H9 (cell line): ENCODE measurements at regions not wholly inside any gene's neighbourhood (a gene's known extent, or its start where the extent isn't known, plus 50 kb on each side); places are given as distances from the start of the nearest gene placed in this dataset.

Source experiments
- DNase-seq: peaks from one replicate; pipeline ENCODE4 v3.0.0-alpha.2; 2017
- H2AFZ ChIP-seq: one replicate; pipeline ENCODE4 v1.6.1; 2013; ENCODE audit warnings: mild to moderate bottlenecking, low read length, control low read depth, moderate library complexity
- H2AK5ac ChIP-seq: 2 replicates; pipeline ENCODE4 v1.6.1; 2013; ENCODE audit warnings: low read length, control low read depth, mixed read lengths; ENCODE audit not compliant: insufficient read length
- H2BK120ac ChIP-seq: one replicate; pipeline ENCODE4 v1.6.1; 2013; ENCODE audit warnings: low read depth, mild to moderate bottlenecking, low read length, control low read depth, inconsistent platforms; ENCODE audit not compliant: poor library complexity, severe bottlenecking
- H2BK12ac ChIP-seq: 2 replicates; pipeline ENCODE4 v1.6.1; 2013; ENCODE audit warnings: low read length, control low read depth, mixed read lengths, low read depth; ENCODE audit not compliant: insufficient read length
- H2BK15ac ChIP-seq: 2 replicates; pipeline ENCODE4 v1.6.1; 2013; ENCODE audit warnings: low read depth, low read length, control low read depth
- H2BK20ac ChIP-seq: one replicate; pipeline ENCODE4 v1.6.1; 2013; ENCODE audit warnings: low read depth, mild to moderate bottlenecking, low read length, control low read depth, inconsistent platforms; ENCODE audit not compliant: poor library complexity, severe bottlenecking
- H2BK5ac ChIP-seq: 2 replicates; pipeline ENCODE4 v1.6.1; 2013; ENCODE audit warnings: low read length, control low read depth, mixed read lengths; ENCODE audit not compliant: insufficient read length
- H3K14ac ChIP-seq: 2 replicates; pipeline ENCODE4 v1.6.1; 2013; ENCODE audit warnings: low read length, control low read depth; ENCODE audit not compliant: insufficient read depth
- H3K18ac ChIP-seq: 2 replicates; pipeline ENCODE4 v1.6.1; 2013; ENCODE audit warnings: low read depth, mild to moderate bottlenecking, mixed read lengths, low read length, control low read depth; ENCODE audit not compliant: insufficient read length
- H3K23ac ChIP-seq: 2 replicates; pipeline ENCODE4 v1.6.1; 2013; ENCODE audit warnings: low read length, control low read depth, mixed read lengths, low read depth; ENCODE audit not compliant: insufficient read length
- H3K23me2 ChIP-seq: 2 replicates; pipeline ENCODE4 v1.6.1; 2013; ENCODE audit warnings: low read depth, mild to moderate bottlenecking, mixed read lengths, low read length, control low read depth; ENCODE audit not compliant: insufficient read length, poor library complexity, severe bottlenecking
- H3K27ac ChIP-seq: 2 replicates; pipeline ENCODE4 v1.5.1; 2013; ENCODE audit warnings: low read length, control low read depth, mixed read lengths, low read depth; ENCODE audit not compliant: insufficient read length
- H3K27me3 ChIP-seq: 2 replicates; pipeline ENCODE4 v1.6.1; 2013; ENCODE audit warnings: low read length, control low read depth, inconsistent platforms; ENCODE audit not compliant: insufficient read depth
- H3K4ac ChIP-seq: 2 replicates; pipeline ENCODE4 v1.6.1; 2013; ENCODE audit warnings: low read depth, mild to moderate bottlenecking, control low read depth, inconsistent platforms, low read length, moderate library complexity
- H3K4me1 ChIP-seq: 2 replicates; pipeline ENCODE4 v1.6.1; 2013; ENCODE audit warnings: low read length, control low read depth, inconsistent platforms; ENCODE audit not compliant: insufficient read depth
- H3K4me2 ChIP-seq: 2 replicates; pipeline ENCODE4 v1.6.1; 2013; ENCODE audit warnings: low read length, control low read depth, mixed read lengths; ENCODE audit not compliant: insufficient read length, insufficient read depth
- H3K56ac ChIP-seq: 2 replicates; pipeline ENCODE4 v1.6.1; 2013; ENCODE audit warnings: low read depth, mild to moderate bottlenecking, mixed read lengths, low read length, control low read depth; ENCODE audit not compliant: insufficient read length
- H3K79me1 ChIP-seq: 2 replicates; pipeline ENCODE4 v1.6.1; 2013; ENCODE audit warnings: low read depth, mild to moderate bottlenecking, moderate library complexity, low read length, control low read depth, inconsistent platforms; ENCODE audit not compliant: insufficient read depth, poor library complexity, severe bottlenecking
- H3K79me2 ChIP-seq: 2 replicates; pipeline ENCODE4 v1.6.1; 2013; ENCODE audit warnings: low read length, control low read depth, inconsistent platforms; ENCODE audit not compliant: insufficient read depth
- H3K9ac ChIP-seq: 2 replicates; pipeline ENCODE4 v1.6.1; 2013; ENCODE audit warnings: low read length, control low read depth, mixed read lengths; ENCODE audit not compliant: insufficient read length; ENCODE audit errors: extremely low read depth
- H3K9me3 ChIP-seq: one replicate; pipeline ENCODE4 v1.6.1; 2013; ENCODE audit warnings: low read depth, low read length, inconsistent platforms; ENCODE audit not compliant: control insufficient read depth
- H3T11ph ChIP-seq: one replicate; pipeline ENCODE4 v1.6.1; 2013; ENCODE audit warnings: mild to moderate bottlenecking, low read length, control low read depth, inconsistent platforms
- H4K20me1 ChIP-seq: one replicate; pipeline ENCODE4 v1.6.1; 2013; ENCODE audit not compliant: control insufficient read depth, insufficient read length, insufficient read depth
- H4K5ac ChIP-seq: 2 replicates; pipeline ENCODE4 v1.6.1; 2013; ENCODE audit warnings: low read depth, mild to moderate bottlenecking, mixed read lengths, low read length, control low read depth; ENCODE audit not compliant: insufficient read length
- H4K8ac ChIP-seq: replicated peaks from 2 replicates; pipeline ENCODE4 v1.6.1; 2013; ENCODE audit warnings: low read length, control low read depth, mixed read lengths, low read depth; ENCODE audit not compliant: insufficient read length
- H4K91ac ChIP-seq: 2 replicates; pipeline ENCODE4 v1.6.1; 2013; ENCODE audit warnings: low read depth, mild to moderate bottlenecking, moderate library complexity, mixed read lengths, low read length, control low read depth; ENCODE audit not compliant: insufficient read length
- H3K27ac Mint-ChIP-seq, 3 experiments: 2 replicates in 2 of 3; 3 replicates in 1 of 3; pipeline ENCODE4 v1.8.0; 2020 to 2021; ENCODE audit warnings: mixed read lengths in 3 of 3, mild to moderate bottlenecking in 1 of 3, moderate library complexity in 1 of 3
- H3K27me3 Mint-ChIP-seq: 2 replicates; pipeline ENCODE4 v1.8.0; 2021; ENCODE audit warnings: low read depth, mild to moderate bottlenecking, moderate library complexity, mixed read lengths
- H3K36me3 Mint-ChIP-seq, 3 experiments: 2 replicates in 2 of 3; 3 replicates in 1 of 3; pipeline ENCODE4 v1.8.0; 2020 to 2021; ENCODE audit warnings: low read depth in 3 of 3, mixed read lengths in 3 of 3; ENCODE audit not compliant: insufficient read depth in 1 of 3
- H3K4me1 Mint-ChIP-seq, 2 experiments: 2 replicates each; pipeline ENCODE4 v1.8.0; 2020; ENCODE audit warnings: mixed read lengths in 2 of 2
- H3K4me3 Mint-ChIP-seq, 2 experiments: 2 replicates in 1 of 2; 3 replicates in 1 of 2; pipeline ENCODE4 v1.8.0; 2020 to 2021; ENCODE audit warnings: mild to moderate bottlenecking in 2 of 2, mixed read lengths in 2 of 2, moderate library complexity in 1 of 2
- H3K9me3 Mint-ChIP-seq, 2 experiments: 2 replicates in 1 of 2; 3 replicates in 1 of 2; pipeline ENCODE4 v1.8.0; 2020; ENCODE audit warnings: mild to moderate bottlenecking in 2 of 2, mixed read lengths in 2 of 2, moderate library complexity in 1 of 2
- WGBS: extraction: QIAGEN DNeasy Blood & Tissue Kit; methylation state at CpG from one replicate; pipeline ENCODE4 v1.1.7; 2013; ENCODE audit warnings: missing lambda C conversion rate, low lambda C conversion rate, mixed read lengths; ENCODE audit not compliant: insufficient read length; ENCODE audit errors: extremely low coverage; 5-methylcytosine and 5-hydroxymethylcytosine counted together
- TF ChIP-seq, protein P1 (sequence below): fragments of 200-600 bp; sonication (generic); conservative IDR thresholded peaks from 3 replicates; pipeline ENCODE4 v1.8.0; 2021; ENCODE audit warnings: antibody characterized with exemption, mild to moderate bottlenecking

DNA sequence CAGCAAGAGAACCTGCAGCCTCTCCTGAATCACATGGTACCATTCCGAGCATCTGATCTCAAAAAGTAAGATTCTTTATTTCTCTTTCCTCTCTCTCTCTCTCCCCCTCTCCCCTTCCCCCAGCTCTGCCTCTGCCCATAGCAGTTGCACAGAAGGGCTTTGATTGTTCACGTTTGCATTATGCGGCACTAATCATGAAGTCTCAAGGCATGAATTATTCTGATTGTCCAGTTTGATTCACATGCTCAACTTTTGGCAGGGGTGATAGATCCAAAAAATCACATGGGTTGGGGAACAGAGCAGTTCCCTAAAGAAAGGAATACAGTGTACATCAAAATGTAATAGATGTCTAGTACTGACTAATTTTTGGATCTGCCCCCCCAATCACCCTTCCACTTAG, 380.0 kb upstream of the SOX9 start:
- Histone ChIP-seq H3K18ac (no peak overlapping the region), H3K23me2 (no peaks in the 10 kb centered on the region), H3K9ac (no peak overlapping the region), H2BK20ac (no peak overlapping the region), H3K9me3 (no peaks in the 10 kb centered on the region), H4K91ac (no peak overlapping the region), H2BK120ac (no peak overlapping the region), H4K20me1 (no peaks in the 10 kb centered on the region), H3K27ac (no peak overlapping the region), H2AK5ac (no peak overlapping the region), H3K79me1 (no peaks in the 10 kb centered on the region), H4K8ac (no peak overlapping the region), H3K56ac (no peak overlapping the region), H3T11ph (no peak overlapping the region), H2BK15ac (no peak overlapping the region), H3K4ac (no peak overlapping the region), H3K4me2 (no peak overlapping the region), H3K14ac (no peak overlapping the region), H2AFZ (no peak overlapping the region), H4K5ac (no peak overlapping the region), H3K23ac (no peak overlapping the region), H2BK12ac (no peak overlapping the region), H3K4me1 (no peaks in the 10 kb centered on the region), H3K79me2 (no peaks in the 10 kb centered on the region), H2BK5ac (no peak overlapping the region), H3K27me3 (no peaks in the 10 kb centered on the region)
- Mint-ChIP-seq H3K4me3 (no peak overlapping the region), H3K4me1 (peaks cover 0 to 4% of the 10 kb centered on the region in 2 experiments; a peak in 1 of 4 replicates), H3K9me3 (no peaks in the 10 kb centered on the region), H3K27me3 (no peaks in the 10 kb centered on the region), H3K36me3 (no peaks in the 10 kb centered on the region), H3K27ac (no peak overlapping the region)
- no peak for DNase-seq
- no CpG with 5 or more reads among the region's 3 CpGs for WGBS
- TF ChIP-seq, protein P1, sequence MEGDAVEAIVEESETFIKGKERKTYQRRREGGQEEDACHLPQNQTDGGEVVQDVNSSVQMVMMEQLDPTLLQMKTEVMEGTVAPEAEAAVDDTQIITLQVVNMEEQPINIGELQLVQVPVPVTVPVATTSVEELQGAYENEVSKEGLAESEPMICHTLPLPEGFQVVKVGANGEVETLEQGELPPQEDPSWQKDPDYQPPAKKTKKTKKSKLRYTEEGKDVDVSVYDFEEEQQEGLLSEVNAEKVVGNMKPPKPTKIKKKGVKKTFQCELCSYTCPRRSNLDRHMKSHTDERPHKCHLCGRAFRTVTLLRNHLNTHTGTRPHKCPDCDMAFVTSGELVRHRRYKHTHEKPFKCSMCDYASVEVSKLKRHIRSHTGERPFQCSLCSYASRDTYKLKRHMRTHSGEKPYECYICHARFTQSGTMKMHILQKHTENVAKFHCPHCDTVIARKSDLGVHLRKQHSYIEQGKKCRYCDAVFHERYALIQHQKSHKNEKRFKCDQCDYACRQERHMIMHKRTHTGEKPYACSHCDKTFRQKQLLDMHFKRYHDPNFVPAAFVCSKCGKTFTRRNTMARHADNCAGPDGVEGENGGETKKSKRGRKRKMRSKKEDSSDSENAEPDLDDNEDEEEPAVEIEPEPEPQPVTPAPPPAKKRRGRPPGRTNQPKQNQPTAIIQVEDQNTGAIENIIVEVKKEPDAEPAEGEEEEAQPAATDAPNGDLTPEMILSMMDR: no peak
